NCI-H146 treated with DMSO at 0.1 percent for 48 hours (cell line): ENCODE measurements at regions not wholly inside any gene's neighbourhood (a gene's known extent, or its start where the extent isn't known, plus 50 kb on each side); places are given as distances from the start of the nearest gene placed in this dataset.

ENCODE experiments used
- DNase-seq: peaks from one replicate; lab custom pipeline; 2025; ENCODE audit not compliant: unreplicated experiment; lab: John Stamatoyannopoulos, UW

- no peak for DNase-seq
Measured at GRCh38 chr10:130878131-130878530, 433.4 kb downstream of the TCERG1L start.

- no peak for DNase-seq
Measured at GRCh38 chr10:130882906-130883305, 428.6 kb downstream of the TCERG1L start.

- DNase-seq, result no peak
Measured at GRCh38 chr10:130884456-130884855, 427.1 kb downstream of the TCERG1L start.

- DNase-seq, result no peak
Measured at GRCh38 chr10:130885021-130885655, 426.4 kb downstream of the TCERG1L start.

GRCh38 chr10:130887170-130887569 lies 424.4 kb downstream of the TCERG1L start:
- DNase-seq, result no peak

GRCh38 chr10:130888493-130888892 lies 423.0 kb downstream of the TCERG1L start:
- DNase-seq, result no peak

GRCh38 chr10:130889240-130889639 lies 422.3 kb downstream of the TCERG1L start:
- DNase-seq, result no peak

- DNase-seq, result no peak
Measured at GRCh38 chr10:130889780-130890179, 421.7 kb downstream of the TCERG1L start.

GRCh38 chr10:130891066-130891465 lies 420.5 kb downstream of the TCERG1L start:
- no peak for DNase-seq

GRCh38 chr10:130894471-130894870 lies 417.1 kb downstream of the TCERG1L start:
- no peak for DNase-seq

GRCh38 chr10:130895161-130895560 lies 416.4 kb downstream of the TCERG1L start:
- DNase-seq, result no peak

GRCh38 chr10:130897815-130898214 lies 413.7 kb downstream of the TCERG1L start:
- no peak for DNase-seq

- DNase-seq, result no peak
Measured at GRCh38 chr10:130898381-130898780, 413.1 kb downstream of the TCERG1L start.

- no peak for DNase-seq
Measured at GRCh38 chr10:130899856-130900255, 411.7 kb downstream of the TCERG1L start.

GRCh38 chr10:130900441-130901160 lies 410.9 kb downstream of the TCERG1L start:
- DNase-seq, result no peak

GRCh38 chr10:130901311-130902165 lies 410.0 kb downstream of the TCERG1L start:
- DNase-seq, result no peak

GRCh38 chr10:130902471-130902870 lies 409.1 kb downstream of the TCERG1L start:
- DNase-seq, result no peak

GRCh38 chr10:130902929-130903328 lies 408.6 kb downstream of the TCERG1L start:
- DNase-seq, result no peak

GRCh38 chr10:130904676-130905075 lies 406.8 kb downstream of the TCERG1L start:
- no peak for DNase-seq

- DNase-seq, result no peak
Measured at GRCh38 chr10:130905386-130905785, 406.1 kb downstream of the TCERG1L start.

- DNase-seq, result no peak
Measured at GRCh38 chr10:130905921-130906320, 405.6 kb downstream of the TCERG1L start.

- no peak for DNase-seq
Measured at GRCh38 chr10:130910848-130911247, 400.7 kb downstream of the TCERG1L start.
